ENCODE measurements at regions not wholly inside any gene's neighbourhood (a gene's known extent, or its start where the extent isn't known, plus 50 kb on each side); places are given as distances from the start of the nearest gene placed in this dataset.

- TF ChIP-seq EZH2 (IDR thresholded peaks at IDR 0.05; ENCODE audit: insufficient read depth, poor library complexity, severe bottlenecking) = no peak
- TF ChIP-seq EZH2phosphoT487 (IDR thresholded peaks at IDR 0.05; ENCODE audit: insufficient read depth, low read depth) = no peak
Measured at GRCh38 chr4:41360921-41361793, 104.4 kb downstream of the UCHL1 start.
